ENCODE measurements at regions not wholly inside any gene's neighbourhood (a gene's known extent, or its start where the extent isn't known, plus 50 kb on each side); places are given as distances from the start of the nearest gene placed in this dataset.

- Mint-ChIP-seq H3K27me3 (no peaks in the 10 kb centered on the region), H3K9me3 (peaks cover 20% of the 10 kb centered on the region), H3K36me3 (ENCODE audit: low read depth) (no peaks in the 10 kb centered on the region), H3K27ac (no peak overlapping the region), H3K4me3 (no peak overlapping the region), H3K4me1 (ENCODE audit: low read depth) (no peaks in the 10 kb centered on the region)
- Histone ChIP-seq H3K4me3 (ENCODE audit: low read length) (no peak overlapping the region), H3K27me3 (ENCODE audit: control insufficient read depth in 1 of 2, insufficient read depth in 2 of 2, low read length in 2 of 2) (no peaks in the 10 kb centered on the region), H3K9me3 (ENCODE audit: control insufficient read depth in 1 of 2, insufficient read depth in 1 of 2, low read length in 2 of 2) (no peaks in the 10 kb centered on the region), H3K27ac (ENCODE audit: low read depth in 1 of 2, low read length in 2 of 2) (no peak overlapping the region), H3K36me3 (ENCODE audit: insufficient read depth, low read length) (no peaks in the 10 kb centered on the region), H3K4me1 (ENCODE audit: insufficient read depth, low read length) (no peaks in the 10 kb centered on the region)
- ATAC-seq (ENCODE audit: poor library complexity) (no peak), DNase-seq (no peak)
- intact Hi-C loops (cut with DNase I, micrococcal nuclease), result no loop called here
- ChIA-PET CTCF (no interaction called here), POLR2A (no interaction called here)
- no peak for TF ChIP-seq CTCF (IDR thresholded peaks at IDR 0.05)
These were observed 226.6 kb downstream of the ALG10B start for GRCh38 chr12:38543151-38543550.

GRCh38 chr12:38544330-38545066, 227.9 kb downstream of the ALG10B start:
- Mint-ChIP-seq H3K4me1 (ENCODE audit: low read depth) (no peaks in the 10 kb centered on the region), H3K27me3 (no peaks in the 10 kb centered on the region), H3K27ac (no peak overlapping the region), H3K36me3 (ENCODE audit: low read depth) (no peaks in the 10 kb centered on the region), H3K4me3 (no peak overlapping the region), H3K9me3 (peaks cover 17% of the 10 kb centered on the region)
- no peak overlapping the region for H3K4me3 ChIP-seq (ENCODE audit: low read length)
- H3K9me3 ChIP-seq (ENCODE audit: control insufficient read depth in 1 of 2, insufficient read depth in 1 of 2, low read length in 2 of 2), result peaks cover 0 to 6% of the 10 kb centered on the region in 2 experiments
- no peaks in the 10 kb centered on the region for H3K4me1 ChIP-seq (ENCODE audit: insufficient read depth, low read length)
- intact Hi-C loops (cut with DNase I, micrococcal nuclease), result no loop called here
- H3K27ac ChIP-seq (ENCODE audit: low read depth in 1 of 2, low read length in 2 of 2), result no peak overlapping the region
- DNase-seq, result no peak
- TF ChIP-seq CTCF (IDR thresholded peaks at IDR 0.05), result no peak
- no peaks in the 10 kb centered on the region for H3K27me3 ChIP-seq (ENCODE audit: control insufficient read depth in 1 of 2, insufficient read depth in 2 of 2, low read length in 2 of 2)
- CTCF ChIA-PET, result no interaction called here
- POLR2A ChIA-PET, result no interaction called here
- no peaks in the 10 kb centered on the region for H3K36me3 ChIP-seq (ENCODE audit: insufficient read depth, low read length)
- ATAC-seq (ENCODE audit: poor library complexity), result no peak

GRCh38 chr12:38547586-38547985, 231.0 kb downstream of the ALG10B start:
- Mint-ChIP-seq H3K4me3 (no peak overlapping the region), H3K27me3 (no peaks in the 10 kb centered on the region), H3K4me1 (ENCODE audit: low read depth) (no peaks in the 10 kb centered on the region), H3K27ac (no peak overlapping the region), H3K9me3 (peaks cover 22% of the 10 kb centered on the region), H3K36me3 (ENCODE audit: low read depth) (no peaks in the 10 kb centered on the region)
- Histone ChIP-seq H3K36me3 (ENCODE audit: insufficient read depth, low read length) (no peaks in the 10 kb centered on the region), H3K9me3 (ENCODE audit: control insufficient read depth in 1 of 2, insufficient read depth in 1 of 2, low read length in 2 of 2) (peaks cover 0 to 6% of the 10 kb centered on the region in 2 experiments), H3K4me1 (ENCODE audit: insufficient read depth, low read length) (no peaks in the 10 kb centered on the region), H3K27ac (ENCODE audit: low read depth in 1 of 2, low read length in 2 of 2) (no peak overlapping the region), H3K4me3 (ENCODE audit: low read length) (no peak overlapping the region), H3K27me3 (ENCODE audit: control insufficient read depth in 1 of 2, insufficient read depth in 2 of 2, low read length in 2 of 2) (no peaks in the 10 kb centered on the region)
- POLR2A ChIA-PET, result no interaction called here
- DNase-seq (no peak), ATAC-seq (ENCODE audit: poor library complexity) (no peak)
- CTCF ChIA-PET, result no interaction called here
- TF ChIP-seq CTCF (IDR thresholded peaks at IDR 0.05), result no peak
- intact Hi-C loops (cut with DNase I, micrococcal nuclease), result no loop called here

Measured in CD4-positive, alpha-beta T cell (primary cell).